NCI-H187 (cell line): ENCODE measurements at regions not wholly inside any gene's neighbourhood (a gene's known extent, or its start where the extent isn't known, plus 50 kb on each side); places are given as distances from the start of the nearest gene placed in this dataset.
A peak's percentile ranks its signal among the peaks of the same experiment; 100 is the strongest.
"Not testable (repeated sequence)": the region's sequence is repeated elsewhere in the genome, so short reads cannot be mapped to it uniquely, and the experiment has no call there.

Experiments
- DNase-seq, 2 experiments: peaks; one replicate each; lab custom pipeline; 2025; lab: John Stamatoyannopoulos, UW

GRCh38 chr4:66284991-66285451, 614.7 kb upstream of the EPHA5 start:
- DNase-seq = no peak

DNA sequence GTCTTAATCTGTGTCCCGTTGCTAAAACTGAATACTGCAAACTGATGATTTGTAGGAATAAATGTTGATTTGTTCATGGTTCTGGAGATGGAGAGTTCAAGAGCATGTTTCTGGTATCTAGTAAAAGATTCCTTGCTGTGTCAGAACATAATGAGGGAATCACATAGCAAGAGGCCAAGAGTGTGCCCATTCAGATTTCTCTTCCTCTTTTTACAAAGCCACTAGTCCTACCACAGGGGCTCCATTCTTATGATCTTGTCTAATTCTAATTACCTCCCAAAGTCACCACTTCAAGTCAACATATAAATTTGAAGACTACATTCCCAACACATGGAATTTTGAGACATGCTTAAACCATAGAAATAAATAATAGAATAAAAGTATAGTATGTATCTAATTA, 608.8 kb upstream of the EPHA5 start:
- no peak for DNase-seq

GRCh38 chr4:66275411-66276038, 605.2 kb upstream of the EPHA5 start:
- no peak for DNase-seq

- DNase-seq = peak; percentile 42 to 52
These were observed 602.8 kb upstream of the EPHA5 start for GRCh38 chr4:66273110-66273509.

GRCh38 chr4:66270356-66270755, 600.1 kb upstream of the EPHA5 start:
- DNase-seq = not testable (repeated sequence)

- DNase-seq = not testable (repeated sequence)
These were observed 596.3 kb upstream of the EPHA5 start for GRCh38 chr4:66266554-66266953.

DNA sequence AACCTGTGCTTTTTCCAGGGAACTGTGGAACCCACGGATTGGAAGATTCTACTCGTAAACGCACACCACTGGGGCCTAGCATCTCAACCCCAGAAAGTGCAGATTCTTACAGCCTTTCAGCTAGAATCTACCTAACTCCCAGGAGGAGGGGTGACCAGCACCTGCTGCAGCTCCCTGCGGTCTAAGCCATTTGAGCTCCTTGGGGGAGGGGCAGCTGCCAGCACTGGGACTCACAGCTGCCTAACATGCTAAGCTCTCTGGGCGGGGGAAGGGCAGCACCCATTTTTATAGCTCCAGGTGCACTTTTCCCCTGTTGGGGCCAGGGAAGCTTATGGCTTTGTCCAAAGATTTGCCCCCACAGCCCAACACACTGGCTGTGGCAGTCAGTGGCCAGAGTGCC, 595.7 kb upstream of the EPHA5 start:
- DNase-seq = no peak

DNA sequence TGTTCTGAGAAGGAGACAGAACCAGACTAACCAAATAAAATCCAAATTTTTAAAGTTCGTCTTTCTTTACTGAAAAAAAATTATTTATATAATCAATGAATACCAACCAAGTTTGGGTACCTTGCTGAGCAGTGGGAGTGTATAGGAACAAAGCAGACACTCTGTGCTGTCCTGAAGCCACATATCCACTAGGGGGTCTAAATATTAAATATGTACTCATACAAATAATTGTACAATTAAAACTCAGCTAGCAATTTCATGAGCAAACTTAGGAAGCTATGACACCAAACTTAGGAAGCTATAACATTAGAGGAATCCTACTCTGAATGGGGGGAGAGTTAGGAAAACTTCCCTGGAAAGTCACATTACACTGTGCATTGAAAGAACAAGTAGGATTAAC, 582.0 kb upstream of the EPHA5 start:
- DNase-seq = no peak

DNA sequence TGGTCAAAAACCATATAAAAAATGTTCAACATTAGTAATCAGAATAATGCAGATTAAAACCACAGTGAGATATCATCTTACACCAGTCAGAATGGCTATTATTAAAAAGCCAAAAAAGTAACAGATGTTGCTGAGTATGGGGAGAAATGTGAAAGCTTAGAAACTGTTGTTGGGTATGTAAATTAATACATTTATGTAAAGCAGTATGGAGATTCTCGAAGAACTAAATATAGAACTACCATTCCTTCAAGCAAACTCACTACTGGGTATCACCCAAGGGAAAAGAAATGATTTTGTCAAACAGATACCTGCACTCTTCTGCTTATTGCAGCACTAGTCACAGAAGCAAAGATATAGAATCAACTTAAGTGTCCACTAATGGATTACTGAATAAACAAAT, 576.4 kb upstream of the EPHA5 start:
- no peak for DNase-seq

DNA sequence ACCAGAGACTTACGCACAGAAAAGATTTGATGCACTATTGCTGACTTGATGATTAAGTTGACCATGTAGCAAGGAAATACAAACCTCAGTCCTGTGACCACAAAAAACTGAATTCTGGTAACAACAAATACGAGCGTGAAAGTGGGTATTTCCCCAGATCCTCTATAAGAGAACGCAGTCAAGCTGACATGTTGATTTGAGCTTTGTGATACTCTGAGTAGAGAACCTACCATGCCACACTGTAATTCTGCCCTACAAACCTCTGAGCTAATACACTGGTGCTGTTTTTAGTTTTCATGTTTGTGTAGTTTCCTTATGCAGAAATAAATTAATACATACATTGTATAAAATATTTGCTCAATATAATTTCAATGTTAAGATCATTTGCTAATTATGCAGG, 565.6 kb upstream of the EPHA5 start:
- DNase-seq = no peak

- DNase-seq = no peak
These were observed 559.6 kb upstream of the EPHA5 start for GRCh38 chr4:66229885-66230284.

DNA sequence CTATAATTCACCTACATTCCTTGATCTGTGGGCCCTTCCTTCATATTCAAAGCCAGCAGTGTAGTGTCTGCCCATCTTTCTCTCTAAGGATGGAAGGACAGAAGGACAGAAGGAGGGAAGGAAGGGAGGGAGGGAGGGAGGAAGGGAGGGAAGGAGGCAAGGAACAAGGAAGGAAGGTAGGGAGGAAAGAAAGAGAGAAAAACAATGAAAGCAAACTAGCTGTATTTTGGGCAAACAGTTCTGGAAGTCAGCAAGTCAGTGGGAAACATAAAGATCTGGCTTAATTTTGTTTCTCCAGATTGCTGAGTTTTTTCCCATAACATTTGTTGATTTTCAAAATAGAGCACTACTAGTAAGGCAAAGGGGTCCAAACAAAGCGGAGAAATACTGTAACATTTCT, 555.2 kb upstream of the EPHA5 start:
- no peak for DNase-seq

DNA sequence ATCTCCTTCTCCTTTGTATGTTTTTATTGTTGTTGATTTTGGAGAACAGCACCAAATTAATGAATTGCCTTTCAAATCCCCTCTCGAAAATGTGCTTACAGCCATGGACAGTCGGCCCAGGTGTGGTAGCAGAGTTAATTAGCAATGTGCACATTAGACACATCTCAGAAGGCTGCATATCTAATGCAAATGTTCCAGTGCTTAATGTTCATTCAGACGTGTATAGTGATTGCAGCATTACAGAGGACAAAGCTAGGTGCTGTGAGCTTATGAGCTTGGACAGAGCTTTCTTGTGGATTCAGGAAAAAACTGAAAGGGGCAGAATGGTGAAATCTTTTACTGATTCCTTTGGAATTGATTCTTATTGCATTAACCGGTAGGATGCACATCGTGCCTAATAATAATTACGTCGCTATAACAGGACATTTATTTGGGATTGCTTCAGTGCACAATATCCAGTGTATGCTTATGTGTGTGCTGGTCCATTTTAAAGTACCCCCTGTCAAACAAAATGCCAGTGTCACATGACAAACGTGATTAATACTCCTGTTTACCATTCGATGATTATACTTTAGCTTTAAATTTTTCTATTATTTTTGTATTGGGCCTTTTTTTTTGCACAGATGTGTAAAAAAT, 552.9 kb upstream of the EPHA5 start:
- DNase-seq = no peak

DNA sequence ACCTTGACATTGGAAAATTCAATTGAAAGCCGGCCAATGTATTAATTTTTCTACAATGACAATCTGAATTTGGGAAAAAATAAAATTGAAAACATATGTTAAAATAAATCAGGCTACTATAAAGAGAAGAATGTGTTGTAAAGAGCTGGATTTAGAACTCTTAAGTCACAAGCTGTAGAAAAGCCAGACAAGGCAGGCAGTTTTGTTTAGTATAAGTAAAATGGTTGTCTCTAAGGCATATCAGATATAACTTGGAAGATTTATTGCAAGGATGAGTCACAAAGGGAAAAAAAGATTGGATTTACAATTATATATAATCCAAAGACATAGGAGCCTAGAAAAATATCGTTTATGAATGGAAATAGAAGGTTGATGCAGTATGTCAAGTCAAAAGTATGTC, 549.1 kb upstream of the EPHA5 start:
- DNase-seq = no peak

DNA sequence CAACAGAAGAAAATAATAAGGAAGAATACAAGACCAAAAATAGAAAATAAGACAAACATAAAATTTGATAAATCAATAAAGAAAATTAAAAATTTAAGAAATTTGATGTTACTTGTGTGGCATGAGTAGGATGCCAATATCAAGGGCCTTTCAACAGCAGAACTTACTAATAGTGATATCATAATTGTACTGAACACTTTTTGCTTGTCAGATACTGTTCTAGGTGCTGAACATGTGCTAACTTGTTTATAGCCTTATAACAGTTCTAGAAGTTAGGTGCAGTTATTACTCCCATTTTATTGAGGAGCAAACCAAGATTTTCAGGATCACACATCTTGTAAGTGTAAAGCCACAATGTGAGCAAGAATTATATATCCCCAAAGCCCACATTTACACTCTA, 546.0 kb upstream of the EPHA5 start:
- no peak for DNase-seq

- DNase-seq = no peak
These were observed 542.2 kb upstream of the EPHA5 start for GRCh38 chr4:66212489-66212888.

DNA sequence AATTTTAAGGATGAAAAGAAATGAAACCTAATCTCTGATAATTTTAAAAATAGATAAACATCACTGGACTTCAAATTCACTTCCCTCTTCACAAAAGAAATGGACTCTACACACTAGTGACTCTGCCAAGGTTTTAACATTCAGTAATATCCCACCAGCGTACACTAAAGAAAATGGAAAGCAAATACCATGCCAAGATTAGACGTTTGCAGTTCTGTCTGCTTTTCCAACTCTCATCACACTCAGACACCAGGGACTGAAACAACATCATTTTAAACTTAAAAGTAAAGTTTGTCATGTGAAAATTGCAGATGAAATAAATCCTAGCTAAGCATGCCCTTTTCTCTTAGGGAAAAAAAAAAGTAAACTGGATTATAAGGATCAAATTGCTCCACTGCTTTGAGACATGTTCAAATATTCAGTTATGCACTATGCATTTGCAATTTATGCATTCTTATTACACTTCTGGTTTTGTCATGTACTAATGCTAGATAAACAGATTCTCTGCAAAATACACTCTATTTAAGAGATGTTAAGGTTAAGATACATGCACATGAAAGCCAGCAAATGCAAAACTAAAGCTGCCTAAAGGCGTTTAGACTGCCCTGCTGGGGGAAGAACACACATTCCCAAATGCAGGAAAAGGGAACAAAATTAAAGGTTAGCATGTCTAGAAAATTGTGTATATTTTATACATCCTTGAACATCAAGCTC, 534.4 kb upstream of the EPHA5 start:
- no peak for DNase-seq

- DNase-seq = no peak
These were observed 532.6 kb upstream of the EPHA5 start for GRCh38 chr4:66202870-66203269.

DNA sequence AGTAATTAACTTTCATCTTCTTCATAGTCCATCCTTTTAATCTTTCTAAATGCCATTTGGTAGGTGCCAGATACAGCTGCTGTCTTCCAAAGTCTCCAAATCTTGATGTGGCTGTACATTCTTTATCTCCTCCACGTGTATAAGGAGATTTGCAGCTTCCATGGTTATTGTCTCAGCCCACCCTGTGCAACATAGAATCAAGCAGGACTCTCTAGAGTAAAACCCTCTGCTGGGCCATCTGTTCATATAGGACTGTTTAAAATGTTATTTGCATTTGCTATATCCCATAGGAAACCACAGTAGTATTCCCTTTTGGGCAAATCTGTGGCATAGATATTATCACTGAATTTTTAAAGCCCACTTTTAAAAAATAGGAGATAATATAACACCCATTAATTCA, 527.2 kb upstream of the EPHA5 start:
- DNase-seq = no peak

DNA sequence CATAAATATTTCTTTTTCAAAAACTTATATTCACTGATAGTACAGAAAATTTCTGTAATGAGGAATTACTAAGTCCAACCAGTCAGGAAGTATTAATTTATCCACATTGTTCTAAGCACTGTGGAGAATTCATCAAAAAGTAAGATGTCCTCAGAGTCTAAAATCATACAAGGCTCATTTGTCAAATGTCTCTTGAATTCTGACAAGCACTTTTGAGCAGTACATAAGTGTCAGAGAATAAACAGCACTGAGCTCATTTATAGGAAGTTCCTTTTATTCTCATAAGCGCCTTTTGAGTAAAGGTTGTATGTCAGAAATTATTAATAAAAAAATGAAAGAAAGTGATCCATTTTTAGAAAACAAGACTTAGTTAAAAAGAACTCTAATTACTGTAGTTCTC, 523.2 kb upstream of the EPHA5 start:
- DNase-seq = no peak

GRCh38 chr4:66187175-66187720, 517.0 kb upstream of the EPHA5 start:
- no peak for DNase-seq

- no peak for DNase-seq
These were observed 515.8 kb upstream of the EPHA5 start for GRCh38 chr4:66186095-66186494.

DNA sequence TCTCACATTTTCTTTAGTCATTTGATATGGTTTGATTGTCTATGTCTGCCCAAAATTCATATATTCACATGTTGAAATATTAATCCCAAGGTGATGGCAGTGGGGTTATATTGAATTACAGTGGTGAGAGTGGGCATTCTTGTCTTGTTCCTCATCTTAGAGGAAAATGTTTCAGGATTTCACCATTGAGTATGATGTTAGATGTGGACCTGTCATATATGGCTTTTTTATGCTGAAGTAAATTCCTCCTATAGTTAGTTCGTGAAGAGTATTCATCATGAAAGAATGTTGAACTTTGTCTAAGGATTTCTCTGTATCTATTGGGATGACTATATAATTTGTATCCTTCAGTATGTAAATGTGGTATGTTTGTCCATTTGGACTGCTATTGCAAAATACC, 512.3 kb upstream of the EPHA5 start:
- no peak for DNase-seq
